ENCODE measurements at regions not wholly inside any gene's neighbourhood (a gene's known extent, or its start where the extent isn't known, plus 50 kb on each side); places are given as distances from the start of the nearest gene placed in this dataset.
"Not testable (repeated sequence)": the region's sequence is repeated elsewhere in the genome, so short reads cannot be mapped to it uniquely, and the experiment has no call there.

DNA sequence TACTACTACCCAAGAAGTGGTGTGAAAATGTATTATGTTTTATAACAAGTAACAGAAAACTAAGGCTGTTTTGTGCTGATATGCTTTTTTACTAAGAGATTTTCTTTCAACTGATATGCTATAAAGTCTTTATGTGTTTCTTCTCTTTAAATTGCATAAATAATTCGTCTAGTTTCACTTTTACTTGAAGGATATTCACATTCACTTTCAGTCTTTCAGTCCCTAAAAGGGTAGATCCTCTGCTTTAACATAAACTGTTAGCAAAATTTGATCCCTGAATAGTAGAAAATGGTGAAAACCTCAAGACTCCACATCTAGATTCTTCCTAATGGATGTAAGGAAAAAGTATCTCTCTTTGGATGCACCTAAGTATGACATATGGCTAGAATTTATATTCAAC, 69.0 kb upstream of the FST start:
- Histone ChIP-seq H3K4me3 (no peak overlapping the region), H3K36me3 (no peaks in the 10 kb centered on the region), H3K4me1 (ENCODE audit: insufficient read depth) (no peaks in the 10 kb centered on the region), H3K27ac (no peak overlapping the region), H3K9me3 (no peaks in the 10 kb centered on the region), H3K27me3 (no peaks in the 10 kb centered on the region)
- DNase-seq, result no peak
- TF ChIP-seq, protein P1, sequence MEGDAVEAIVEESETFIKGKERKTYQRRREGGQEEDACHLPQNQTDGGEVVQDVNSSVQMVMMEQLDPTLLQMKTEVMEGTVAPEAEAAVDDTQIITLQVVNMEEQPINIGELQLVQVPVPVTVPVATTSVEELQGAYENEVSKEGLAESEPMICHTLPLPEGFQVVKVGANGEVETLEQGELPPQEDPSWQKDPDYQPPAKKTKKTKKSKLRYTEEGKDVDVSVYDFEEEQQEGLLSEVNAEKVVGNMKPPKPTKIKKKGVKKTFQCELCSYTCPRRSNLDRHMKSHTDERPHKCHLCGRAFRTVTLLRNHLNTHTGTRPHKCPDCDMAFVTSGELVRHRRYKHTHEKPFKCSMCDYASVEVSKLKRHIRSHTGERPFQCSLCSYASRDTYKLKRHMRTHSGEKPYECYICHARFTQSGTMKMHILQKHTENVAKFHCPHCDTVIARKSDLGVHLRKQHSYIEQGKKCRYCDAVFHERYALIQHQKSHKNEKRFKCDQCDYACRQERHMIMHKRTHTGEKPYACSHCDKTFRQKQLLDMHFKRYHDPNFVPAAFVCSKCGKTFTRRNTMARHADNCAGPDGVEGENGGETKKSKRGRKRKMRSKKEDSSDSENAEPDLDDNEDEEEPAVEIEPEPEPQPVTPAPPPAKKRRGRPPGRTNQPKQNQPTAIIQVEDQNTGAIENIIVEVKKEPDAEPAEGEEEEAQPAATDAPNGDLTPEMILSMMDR (IDR thresholded peaks at IDR 0.05), result no peak
- TF ChIP-seq EP300 (IDR thresholded peaks at IDR 0.05) (no peak), POLR2A (IDR thresholded peaks at IDR 0.05) (no peak)
- intact Hi-C loops (cut with DNase I), result no loop called here
- 23 to 43% (median 28%) methylated on average over 1 of the region's 1 CpG for WGBS, 3 donors

DNA sequence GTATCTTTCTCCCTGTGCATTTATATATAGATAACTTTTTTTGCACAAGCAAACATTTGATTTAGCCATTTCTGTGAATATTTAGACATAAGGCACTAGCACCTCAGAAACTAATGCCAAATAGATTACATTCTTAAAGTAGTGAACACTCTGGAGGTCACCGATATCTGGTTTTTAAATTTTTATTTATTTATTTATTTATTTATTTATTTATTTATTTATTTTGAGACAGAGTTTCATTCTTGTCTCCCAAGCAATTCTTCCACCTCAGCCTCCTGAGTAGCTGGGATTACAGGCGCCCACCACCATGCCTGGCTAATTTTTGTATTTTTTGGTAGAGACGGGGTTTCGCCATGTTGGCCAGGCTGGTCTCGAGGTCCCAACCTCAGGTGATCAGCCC, 67.9 kb upstream of the FST start:
- H3K27me3 ChIP-seq; H3K4me3 ChIP-seq; DNase-seq; intact Hi-C loops (cut with DNase I); H3K4me1 ChIP-seq (ENCODE audit: insufficient read depth); H3K36me3 ChIP-seq; H3K27ac ChIP-seq; H3K9me3 ChIP-seq: not testable (repeated sequence)
- WGBS, 3 donors, result 87 to 98% (median 96%) methylated on average over 5 of the region's 5 CpGs

DNA sequence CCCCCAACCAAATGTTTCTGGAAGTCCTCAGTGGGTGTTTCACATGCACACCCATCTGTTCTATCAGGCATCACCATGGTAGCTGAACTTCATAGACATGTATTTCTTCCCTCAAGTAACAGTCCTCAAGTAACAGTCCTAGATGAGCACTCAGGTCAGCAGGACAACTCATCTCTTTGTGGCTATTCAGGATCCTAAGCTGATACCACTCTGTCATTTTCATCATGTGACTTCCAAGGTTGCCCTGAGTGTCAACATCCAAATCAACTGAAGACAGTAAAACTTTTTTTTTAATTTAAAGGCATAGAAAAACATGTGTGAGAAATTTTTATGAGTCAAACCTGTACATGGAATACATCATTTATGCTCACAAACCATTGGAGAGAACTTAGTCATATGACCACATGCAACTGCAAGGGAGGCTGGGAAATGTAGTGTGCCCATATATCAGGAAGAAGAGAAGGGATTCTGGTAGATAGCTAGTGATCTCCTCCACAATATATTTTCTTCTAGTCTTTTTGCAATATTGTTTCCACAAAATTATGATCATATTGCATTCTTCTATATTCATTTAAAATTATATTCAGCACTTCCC, 64.2 kb upstream of the FST start:
- intact Hi-C loops (cut with DNase I), result no loop called here
- no peak overlapping the region for H3K4me3 ChIP-seq

DNA sequence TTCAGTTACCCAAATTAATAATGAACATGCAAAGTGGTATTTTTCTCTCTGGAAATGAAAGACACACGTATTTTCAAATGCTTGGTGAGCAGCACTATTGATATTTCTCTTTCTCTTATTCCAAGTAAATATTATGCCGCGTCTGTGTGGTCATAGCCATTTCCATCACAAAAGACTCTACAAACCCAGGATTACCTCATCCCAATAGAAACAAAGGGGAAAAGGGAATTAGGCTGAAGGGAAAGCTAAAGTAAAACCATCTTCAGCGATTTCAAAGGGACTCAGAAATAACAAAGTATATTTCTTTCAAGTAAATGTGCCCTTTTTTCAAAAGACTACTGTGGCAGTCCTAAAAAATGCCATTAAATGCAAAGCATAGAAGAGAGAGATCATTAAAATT, 62.0 kb upstream of the FST start:
- WGBS, 3 donors, result 75 to 81% (median 76%) methylated on average over 4 of the region's 4 CpGs

More for the DNA sequence above, 64.2 kb upstream of the FST start:
- Histone ChIP-seq H3K36me3 (no peaks in the 10 kb centered on the region), H3K4me1 (ENCODE audit: insufficient read depth) (no peaks in the 10 kb centered on the region), H3K9me3 (no peaks in the 10 kb centered on the region), H3K27me3 (no peaks in the 10 kb centered on the region), H3K27ac (no peak overlapping the region)
- DNase-seq, result no peak
- TF ChIP-seq, protein P1 (IDR thresholded peaks at IDR 0.05), result no peak
- no peak for TF ChIP-seq EP300 (IDR thresholded peaks at IDR 0.05)
- no peak for TF ChIP-seq POLR2A (IDR thresholded peaks at IDR 0.05)

More for the DNA sequence above, 62.0 kb upstream of the FST start:
- Histone ChIP-seq H3K36me3 (no peaks in the 10 kb centered on the region), H3K27ac (no peak overlapping the region), H3K4me1 (ENCODE audit: insufficient read depth) (no peaks in the 10 kb centered on the region), H3K9me3 (no peaks in the 10 kb centered on the region), H3K4me3 (no peak overlapping the region), H3K27me3 (no peaks in the 10 kb centered on the region)
- TF ChIP-seq, protein P1 (IDR thresholded peaks at IDR 0.05), result no peak
- no peak for TF ChIP-seq EP300 (IDR thresholded peaks at IDR 0.05)
- TF ChIP-seq POLR2A (IDR thresholded peaks at IDR 0.05), result no peak
- DNase-seq, result no peak
- intact Hi-C loops (cut with DNase I), result no loop called here
